DOHH2 (cell line): ENCODE measurements at regions not wholly inside any gene's neighbourhood (a gene's known extent, or its start where the extent isn't known, plus 50 kb on each side); places are given as distances from the start of the nearest gene placed in this dataset.

Experiments
- CTCF ChIP-seq: fragments of 200-600 bp; sonication (generic); IDR thresholded peaks from one replicate; pipeline ENCODE4 v1.5.1; 2014; ENCODE audit warnings: antibody characterized with exemption, mild to moderate bottlenecking, low read depth, low read length; ENCODE audit not compliant: poor library complexity, severe bottlenecking
- EZH2phosphoT487 ChIP-seq: fragments of 200-600 bp; sonication (generic); IDR thresholded peaks from 2 replicates; pipeline ENCODE4 v1.6.1; 2017; ENCODE audit warnings: borderline replicate concordance, mild to moderate bottlenecking, antibody characterized with exemption, low read length, moderate library complexity, mixed read lengths

GRCh38 chr12:19002216-19002615 is 127.3 kb upstream of the PLEKHA5 start:
- no peak for TF ChIP-seq EZH2phosphoT487
- TF ChIP-seq CTCF = no peak
